Endodermal cell (in vitro differentiated cells): ENCODE measurements at regions not wholly inside any gene's neighbourhood (a gene's known extent, or its start where the extent isn't known, plus 50 kb on each side); places are given as distances from the start of the nearest gene placed in this dataset.
A peak's percentile ranks its signal among the peaks of the same experiment; 100 is the strongest.

Experiments used
- DNase-seq: peaks from one replicate; pipeline ENCODE4 v3.0.0-alpha.2; 2017
- H3K27ac ChIP-seq: 2 replicates; pipeline ENCODE4 v1.5.1; 2013; ENCODE audit warnings: mild to moderate bottlenecking, low read depth, low read length, moderate library complexity
- H3K27me3 ChIP-seq: 2 replicates; pipeline ENCODE4 v1.6.1; 2013; ENCODE audit warnings: mild to moderate bottlenecking, low read length, moderate library complexity; ENCODE audit not compliant: insufficient read depth, control insufficient read depth, poor library complexity, severe bottlenecking
- H3K36me3 ChIP-seq: 2 replicates; pipeline ENCODE4 v1.7.0; 2013; ENCODE audit warnings: mild to moderate bottlenecking, low read length, moderate library complexity; ENCODE audit not compliant: control insufficient read depth, insufficient read depth
- H3K4me1 ChIP-seq: one replicate; pipeline ENCODE4 v1.7.0; 2013; ENCODE audit warnings: low read length; ENCODE audit not compliant: control insufficient read depth, insufficient read depth
- H3K4me3 ChIP-seq: 2 replicates; pipeline ENCODE4 v1.5.1; 2013; ENCODE audit warnings: mild to moderate bottlenecking, low read length, moderate library complexity
- H3K9ac ChIP-seq: 2 replicates; pipeline ENCODE4 v1.6.1; 2013; ENCODE audit warnings: mild to moderate bottlenecking, low read length, moderate library complexity; ENCODE audit not compliant: poor library complexity, severe bottlenecking; ENCODE audit errors: extremely low read depth
- H3K9me3 ChIP-seq: 2 replicates; pipeline ENCODE4 v1.6.1; 2013; ENCODE audit warnings: mild to moderate bottlenecking, low read length, moderate library complexity; ENCODE audit not compliant: control insufficient read depth
- H3K27ac Mint-ChIP-seq: 2 replicates; pipeline ENCODE4 v1.8.0; 2020; ENCODE audit warnings: mixed read lengths
- H3K27me3 Mint-ChIP-seq: 2 replicates; pipeline ENCODE4 v1.8.0; 2021; ENCODE audit warnings: mild to moderate bottlenecking, mixed read lengths; ENCODE audit not compliant: insufficient read depth
- H3K36me3 Mint-ChIP-seq: 2 replicates; pipeline ENCODE4 v1.8.0; 2020; ENCODE audit warnings: low read depth, mixed read lengths
- H3K4me1 Mint-ChIP-seq: 2 replicates; pipeline ENCODE4 v1.8.0; 2020; ENCODE audit warnings: mixed read lengths
- H3K4me3 Mint-ChIP-seq: 2 replicates; pipeline ENCODE4 v1.8.0; 2020; ENCODE audit warnings: mild to moderate bottlenecking, moderate library complexity, mixed read lengths
- H3K9me3 Mint-ChIP-seq: 2 replicates; pipeline ENCODE4 v1.8.0; 2020; ENCODE audit warnings: mild to moderate bottlenecking, mixed read lengths
- WGBS, 2 experiments: methylation state at CpG; one replicate each; pipeline versions ENCODE4 v1.1.5 to v1.1.7; 2013; ENCODE audit warnings: missing lambda C conversion rate in 2 of 2, mixed read lengths in 1 of 2; ENCODE audit not compliant: insufficient coverage in 1 of 2, insufficient read length in 1 of 2; 5-methylcytosine and 5-hydroxymethylcytosine counted together
- TF ChIP-seq, protein P1 (sequence below): fragments of 200-600 bp; sonication (generic); conservative IDR thresholded peaks from 2 replicates; pipeline ENCODE4 v1.5.0; 2021; ENCODE audit warnings: antibody characterized with exemption, mild to moderate bottlenecking

DNA sequence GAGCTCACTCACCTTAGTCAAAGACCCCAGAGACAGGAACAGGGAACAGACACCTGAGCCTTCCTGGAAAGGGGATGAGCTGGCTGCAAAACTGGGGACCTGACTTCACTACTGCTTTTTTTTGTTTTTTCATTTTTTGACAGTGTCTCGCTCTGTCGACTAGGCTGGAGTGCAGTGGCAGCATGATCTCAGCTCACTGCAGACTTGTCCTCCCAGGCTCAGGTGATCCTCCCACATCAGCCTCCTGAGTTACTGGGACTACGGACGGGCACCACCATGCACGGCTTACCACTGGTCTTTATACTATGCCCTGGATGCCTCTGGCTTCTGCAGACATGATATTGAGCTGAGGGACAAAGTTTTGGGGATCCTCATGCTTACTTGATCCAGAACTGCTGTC lies 184.1 kb downstream of the INSIG2 start:
- no peaks in the 10 kb centered on the region for H3K4me1 ChIP-seq
- no peak overlapping the region for H3K9ac ChIP-seq
- no peaks in the 10 kb centered on the region for H3K36me3 ChIP-seq
- DNase-seq: no peak
- H3K27ac ChIP-seq: no peak overlapping the region
- TF ChIP-seq, protein P1, sequence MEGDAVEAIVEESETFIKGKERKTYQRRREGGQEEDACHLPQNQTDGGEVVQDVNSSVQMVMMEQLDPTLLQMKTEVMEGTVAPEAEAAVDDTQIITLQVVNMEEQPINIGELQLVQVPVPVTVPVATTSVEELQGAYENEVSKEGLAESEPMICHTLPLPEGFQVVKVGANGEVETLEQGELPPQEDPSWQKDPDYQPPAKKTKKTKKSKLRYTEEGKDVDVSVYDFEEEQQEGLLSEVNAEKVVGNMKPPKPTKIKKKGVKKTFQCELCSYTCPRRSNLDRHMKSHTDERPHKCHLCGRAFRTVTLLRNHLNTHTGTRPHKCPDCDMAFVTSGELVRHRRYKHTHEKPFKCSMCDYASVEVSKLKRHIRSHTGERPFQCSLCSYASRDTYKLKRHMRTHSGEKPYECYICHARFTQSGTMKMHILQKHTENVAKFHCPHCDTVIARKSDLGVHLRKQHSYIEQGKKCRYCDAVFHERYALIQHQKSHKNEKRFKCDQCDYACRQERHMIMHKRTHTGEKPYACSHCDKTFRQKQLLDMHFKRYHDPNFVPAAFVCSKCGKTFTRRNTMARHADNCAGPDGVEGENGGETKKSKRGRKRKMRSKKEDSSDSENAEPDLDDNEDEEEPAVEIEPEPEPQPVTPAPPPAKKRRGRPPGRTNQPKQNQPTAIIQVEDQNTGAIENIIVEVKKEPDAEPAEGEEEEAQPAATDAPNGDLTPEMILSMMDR: no peak
- no peaks in the 10 kb centered on the region for H3K4me1 Mint-ChIP-seq
- H3K27ac Mint-ChIP-seq: no peak overlapping the region
- H3K4me3 ChIP-seq: no peak overlapping the region
- H3K36me3 Mint-ChIP-seq: no peaks in the 10 kb centered on the region
- no peaks in the 10 kb centered on the region for H3K9me3 ChIP-seq
- WGBS, 2 experiments: 74 to 94% methylated on average over 3 to 5 of the region's 5 CpGs
- H3K27me3 ChIP-seq: peaks cover 36% of the 10 kb centered on the region
- H3K4me3 Mint-ChIP-seq: no peak overlapping the region
- no peaks in the 10 kb centered on the region for H3K9me3 Mint-ChIP-seq
- H3K27me3 Mint-ChIP-seq: peaks cover 69% of the 10 kb centered on the region

DNA sequence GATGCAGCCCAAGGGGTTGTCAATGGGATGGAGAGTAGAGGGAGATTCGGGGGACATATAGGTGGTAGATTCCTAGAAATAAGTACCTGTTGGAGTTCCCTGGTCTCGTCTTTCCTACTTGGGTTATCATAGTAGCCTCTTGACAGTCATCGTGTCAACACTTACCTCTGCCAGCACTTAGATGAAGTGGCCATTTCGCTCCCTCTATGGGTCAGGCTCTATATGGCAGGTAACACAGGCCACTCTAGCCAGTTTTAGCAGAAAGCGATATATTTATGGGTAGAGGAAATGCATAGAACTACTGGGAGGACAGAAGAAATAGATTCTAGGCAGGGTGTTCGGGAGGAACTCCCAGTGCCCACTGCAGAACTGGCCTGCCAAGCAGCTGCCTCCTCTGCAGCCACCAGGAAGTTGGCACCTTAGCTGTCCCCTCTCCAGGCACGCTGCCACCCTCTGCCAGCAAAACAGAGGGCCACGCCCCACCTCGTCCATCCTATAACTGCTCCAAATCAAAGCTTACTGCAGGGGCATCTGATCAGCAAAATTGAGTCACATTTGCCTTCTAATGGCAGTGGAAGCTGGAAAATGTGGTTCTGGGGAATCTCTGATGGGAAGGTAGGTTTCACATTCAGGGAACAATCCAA lies 181.3 kb downstream of the INSIG2 start:
- Histone ChIP-seq H3K9ac (no peak overlapping the region), H3K36me3 (no peaks in the 10 kb centered on the region), H3K4me3 (no peak overlapping the region), H3K27ac (no peak overlapping the region), H3K9me3 (no peaks in the 10 kb centered on the region), H3K27me3 (peaks cover 24% of the 10 kb centered on the region), H3K4me1 (no peaks in the 10 kb centered on the region)
- 86 to 93% methylated on average over 7 to 9 of the region's 9 CpGs for WGBS, 2 experiments
- peaks cover 67% of the 10 kb centered on the region for H3K27me3 Mint-ChIP-seq
- H3K4me3 Mint-ChIP-seq: no peak overlapping the region
- H3K9me3 Mint-ChIP-seq: no peaks in the 10 kb centered on the region
- TF ChIP-seq, protein P1: peak; percentile 75
- H3K36me3 Mint-ChIP-seq: no peaks in the 10 kb centered on the region
- H3K27ac Mint-ChIP-seq: no peak overlapping the region
- DNase-seq: peak; percentile 73
- H3K4me1 Mint-ChIP-seq: no peaks in the 10 kb centered on the region

DNA sequence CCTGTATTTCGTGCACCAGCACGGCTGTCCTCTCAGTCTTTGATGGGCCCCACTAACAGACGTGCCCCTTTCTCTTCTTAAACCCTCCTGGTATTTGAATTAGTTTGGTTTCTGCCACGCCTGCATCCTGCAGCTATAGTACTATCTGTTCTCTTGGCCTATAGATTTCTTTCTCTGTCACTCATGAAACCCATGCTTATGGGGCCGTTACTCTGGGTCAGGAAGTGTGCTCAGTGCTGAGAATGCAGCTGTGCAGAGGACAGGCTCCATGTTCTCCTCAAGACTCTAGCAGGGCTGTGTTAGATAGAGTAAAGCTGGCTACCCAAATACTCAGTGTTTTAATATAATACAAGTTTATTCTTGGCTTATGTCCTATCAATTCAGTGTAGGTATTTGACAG lies 180.0 kb downstream of the INSIG2 start:
- Mint-ChIP-seq H3K4me1 (no peaks in the 10 kb centered on the region), H3K4me3 (no peak overlapping the region), H3K27me3 (peaks cover 63% of the 10 kb centered on the region), H3K27ac (no peak overlapping the region), H3K36me3 (no peaks in the 10 kb centered on the region), H3K9me3 (no peaks in the 10 kb centered on the region)
- DNase-seq: no peak
- Histone ChIP-seq H3K4me3 (no peak overlapping the region), H3K4me1 (no peaks in the 10 kb centered on the region), H3K36me3 (no peaks in the 10 kb centered on the region), H3K9ac (no peak overlapping the region), H3K9me3 (no peaks in the 10 kb centered on the region), H3K27me3 (peaks cover 18% of the 10 kb centered on the region), H3K27ac (no peak overlapping the region)
- whole genome bisulfite sequencing, 2 experiments: 91 to 94% methylated on average over 3 to 5 of the region's 5 CpGs
- TF ChIP-seq, protein P1: no peak
